ENCODE measurements at regions not wholly inside any gene's neighbourhood (a gene's known extent, or its start where the extent isn't known, plus 50 kb on each side); places are given as distances from the start of the nearest gene placed in this dataset.

- Histone ChIP-seq H3K4me1 (replicated peaks in 1 of 4; ENCODE audit: control insufficient read depth in 3 of 4, insufficient read depth in 4 of 4, low read length in 3 of 4) (peaks cover 0 to 3% (median 0%) of the 10 kb centered on the region in 4 experiments; a peak in 4 of 7 replicates), H3K79me2 (ENCODE audit: control insufficient read depth in 1 of 2, insufficient read depth in 2 of 2, low read length in 2 of 2) (no peaks in the 10 kb centered on the region)
Measured at GRCh38 chr12:111108726-111109125, 188.3 kb upstream of the MYL2 start.

More at GRCh38 chr12:111108726-111109125, 188.3 kb upstream of the MYL2 start:
- TF ChIP-seq BACH1 (IDR thresholded peaks at IDR 0.05; ENCODE audit: low read length) (no peak), ASH2L (IDR thresholded peaks at IDR 0.05; ENCODE audit: low read length) (no peak), NANOG (IDR thresholded peaks at IDR 0.05; ENCODE audit: insufficient read depth, low read depth, low read length, poor library complexity, severe bottlenecking) (no peak), SIX5 (IDR thresholded peaks at IDR 0.05; ENCODE audit: low read depth, low read length) (no peak), SIRT6 (IDR thresholded peaks at IDR 0.05; ENCODE audit: low read length) (no peak), SP2 (IDR thresholded peaks at IDR 0.05; ENCODE audit: low read length) (no peak), RXRA (IDR thresholded peaks at IDR 0.05; ENCODE audit: insufficient read depth, low read depth, low read length) (no peak), CTBP2 (IDR thresholded peaks at IDR 0.05; ENCODE audit: borderline replicate concordance, insufficient read depth, insufficient read length, low read length) (no peak), CBX8 (IDR thresholded peaks at IDR 0.05; ENCODE audit: borderline replicate concordance, low read depth, low read length) (no peak), BRCA1 (IDR thresholded peaks at IDR 0.05; ENCODE audit: low read depth, low read length) (no peak), CHD1 (IDR thresholded peaks at IDR 0.05; ENCODE audit: low read depth, low read length) (no peak)
- 87% methylated on average over 2 of the region's 2 CpGs; no CpG with 5 or more reads in 1 of the 2 experiments for WGBS, 2 experiments (ENCODE audit: extremely low coverage in 1 of 2, insufficient coverage in 1 of 2, insufficient read length in 1 of 2, insufficient replicate concordance in 2 of 2, low coverage in 1 of 2, low lambda C conversion rate in 2 of 2, missing lambda C conversion rate in 1 of 2)
- Histone ChIP-seq H3K9ac (replicated peaks in 1 of 4; ENCODE audit: extremely low read depth in 1 of 4, low read depth in 3 of 4, low read length in 3 of 4) (no peak overlapping the region), H4K8ac (ENCODE audit: extremely low read depth, insufficient read depth, low read length) (no peak overlapping the region), H3K27ac (ENCODE audit: low read depth, low read length) (no peak overlapping the region), H2BK12ac (ENCODE audit: low read depth, low read length) (no peak overlapping the region), H2BK5ac (ENCODE audit: low read depth, low read length) (no peak overlapping the region), H3K79me1 (ENCODE audit: low read depth, low read length) (no peaks in the 10 kb centered on the region; the same call in 1 of the 2 replicates), H2BK120ac (replicated peaks; ENCODE audit: low read depth, low read length) (no peak overlapping the region), H2BK15ac (ENCODE audit: low read length) (no peak overlapping the region), H3K4me2 (ENCODE audit: insufficient read depth in 1 of 2, low read depth in 2 of 2, low read length in 2 of 2) (no peak overlapping the region), H3K9me3 (ENCODE audit: insufficient read depth in 2 of 2, low read depth in 1 of 2, low read length in 1 of 2) (no peaks in the 10 kb centered on the region; a peak in 1 of 4 replicates), H3K4me3 (ENCODE audit: extremely low read depth in 1 of 4, insufficient read depth in 2 of 4, low read depth in 3 of 4, low read length in 4 of 4) (no peak overlapping the region), H3K23ac (ENCODE audit: insufficient read length) (no peak overlapping the region), H3K14ac (ENCODE audit: insufficient read length) (no peak overlapping the region), H3K18ac (ENCODE audit: extremely low read depth, low read length) (no peak overlapping the region), H3K36me3 (ENCODE audit: control insufficient read depth in 2 of 4, insufficient read depth in 4 of 4, low read length in 3 of 4) (no peaks in the 10 kb centered on the region), H3K27me3 (replicated peaks in 1 of 4; ENCODE audit: control insufficient read depth in 3 of 4, extremely low read depth in 1 of 4, insufficient read depth in 3 of 4, low read length in 3 of 4) (no peaks in the 10 kb centered on the region), H4K20me1 (replicated peaks in 1 of 2; ENCODE audit: control insufficient read depth in 1 of 2, insufficient read depth in 2 of 2, low read length in 2 of 2) (peaks cover 0 to 2% of the 10 kb centered on the region in 2 experiments), H2AK5ac (ENCODE audit: low read depth, low read length) (no peak overlapping the region), H4K5ac (ENCODE audit: insufficient read length, low read depth, low read length) (no peak overlapping the region), H4K91ac (replicated peaks; ENCODE audit: insufficient read length, low read length) (no peak overlapping the region), H2BK20ac (ENCODE audit: low read length) (no peak overlapping the region), H3K4ac (replicated peaks; ENCODE audit: insufficient read length, low read depth, low read length) (no peak overlapping the region), H3K56ac (replicated peaks; ENCODE audit: insufficient read length, low read depth, low read length) (no peak overlapping the region), H2AFZ (ENCODE audit: low read length) (no peak overlapping the region), H3K23me2 (ENCODE audit: low read depth, low read length) (no peaks in the 10 kb centered on the region)
- DNase-seq (ENCODE audit: low read depth in 1 of 2, low spot score in 2 of 2), result no peak
- ChIA-PET POLR2A (ENCODE audit: partially characterized antibody) (no interaction called here), CTCF (ENCODE audit: partially characterized antibody) (interaction anchor here (0.5 to 1.5 kb wide), 3 partner anchors 9 to 608 kb away, joined by 3 to 5 read pairs (median 5); no protein-coding TSS in a partner anchor)
- FAIRE-seq, result no peak
